HG03039 (cell line): ENCODE measurements at regions not wholly inside any gene's neighbourhood (a gene's known extent, or its start where the extent isn't known, plus 50 kb on each side); places are given as distances from the start of the nearest gene placed in this dataset.
"Not testable (repeated sequence)": the region's sequence is repeated elsewhere in the genome, so short reads cannot be mapped to it uniquely, and the experiment has no call there.

Source experiments
- ATAC-seq: cut with Tn5 transposase; IDR thresholded peaks from one replicate; pipeline ENCODE4 v1.9.1; 2021; ENCODE audit warnings: mild to moderate bottlenecking, moderate library complexity; ENCODE audit not compliant: unreplicated experiment

GRCh38 chr18:10241579-10241978 is 212.9 kb upstream of the APCDD1 start:
- no peak for ATAC-seq

- ATAC-seq: no peak
Measured at GRCh38 chr18:10242936-10243680, 211.3 kb upstream of the APCDD1 start.

- no peak for ATAC-seq
Measured at GRCh38 chr18:10244341-10244740, 210.1 kb upstream of the APCDD1 start.

GRCh38 chr18:10245031-10245845 is 209.2 kb upstream of the APCDD1 start:
- no peak for ATAC-seq

- ATAC-seq: no peak
Measured at GRCh38 chr18:10245846-10246175, 208.6 kb upstream of the APCDD1 start.

GRCh38 chr18:10247021-10247741 is 207.3 kb upstream of the APCDD1 start:
- ATAC-seq: no peak

- ATAC-seq: no peak
Measured at GRCh38 chr18:10247742-10248082, 206.7 kb upstream of the APCDD1 start.

- ATAC-seq: no peak
Measured at GRCh38 chr18:10248738-10249137, 205.7 kb upstream of the APCDD1 start.

- no peak for ATAC-seq
Measured at GRCh38 chr18:10249270-10249669, 205.2 kb upstream of the APCDD1 start.

GRCh38 chr18:10249801-10250200 is 204.6 kb upstream of the APCDD1 start:
- ATAC-seq: no peak

- no peak for ATAC-seq
Measured at GRCh38 chr18:10252494-10252893, 201.9 kb upstream of the APCDD1 start.

GRCh38 chr18:10252952-10253705 is 201.3 kb upstream of the APCDD1 start:
- ATAC-seq: no peak

- not testable (repeated sequence) for ATAC-seq
Measured at GRCh38 chr18:10256276-10256675, 198.2 kb upstream of the APCDD1 start.

- ATAC-seq: no peak
Measured at GRCh38 chr18:10258836-10259474, 195.5 kb upstream of the APCDD1 start.

- ATAC-seq: no peak
Measured at GRCh38 chr18:10259901-10260300, 194.5 kb upstream of the APCDD1 start.

GRCh38 chr18:10261344-10262276 is 192.8 kb upstream of the APCDD1 start:
- no peak for ATAC-seq

- no peak for ATAC-seq
Measured at GRCh38 chr18:10262566-10262965, 191.9 kb upstream of the APCDD1 start.

GRCh38 chr18:10264260-10264659 is 190.2 kb upstream of the APCDD1 start:
- no peak for ATAC-seq

GRCh38 chr18:10265560-10266333 is 188.7 kb upstream of the APCDD1 start:
- ATAC-seq: no peak
